ENCODE measurements at regions not wholly inside any gene's neighbourhood (a gene's known extent, or its start where the extent isn't known, plus 50 kb on each side); places are given as distances from the start of the nearest gene placed in this dataset.

GRCh38 chr10:4279655-4280054, 494.6 kb upstream of the KLF6 start:
- TF ChIP-seq CTCF (IDR thresholded peaks at IDR 0.05): no peak
- TF ChIP-seq POLR2A (IDR thresholded peaks at IDR 0.05): no peak

Data from testis (tissue), 2 donors.